Heart left ventricle (tissue), 16 donors: ENCODE measurements at regions not wholly inside any gene's neighbourhood (a gene's known extent, or its start where the extent isn't known, plus 50 kb on each side); places are given as distances from the start of the nearest gene placed in this dataset.

Experiments
- ATAC-seq, 4 donors: fragments of 200-7000 bp; cut with Tn5 transposase; one replicate each; pipeline ENCODE4 v1.9.1; 2020 to 2022; ENCODE audit warnings: moderate library complexity in 4 of 4, mild to moderate bottlenecking in 3 of 4, moderate number of reproducible peaks in 1 of 4
- DNase-seq, 5 donors: peaks; one replicate each; pipeline ENCODE4 v3.0.0-alpha.2; 2020
- H3K27ac ChIP-seq, 12 donors: fragments of 200-600 bp; sonication (generic) in 4 of 12; one replicate each; pipeline versions ENCODE4 v1.5.0 to v1.8.0; 2016 to 2022; ENCODE audit warnings: mild to moderate bottlenecking in 2 of 12
- H3K27me3 ChIP-seq, 9 donors: fragments of 200-600 bp; sonication (generic) in 2 of 9; one replicate each; pipeline versions ENCODE4 v1.5.1 to v1.8.0; 2016 to 2022; ENCODE audit warnings: mild to moderate bottlenecking in 3 of 9
- H3K36me3 ChIP-seq, 9 donors: fragments of 200-600 bp; sonication (generic) in 2 of 9; one replicate each; pipeline versions ENCODE4 v1.5.0 to v1.8.0; 2018 to 2022; ENCODE audit warnings: mild to moderate bottlenecking in 2 of 9
- H3K4me1 ChIP-seq, 12 donors: fragments of 200-600 bp; sonication (generic) in 4 of 12; one replicate each; pipeline versions ENCODE4 v1.5.0 to v1.8.0; 2016 to 2022; ENCODE audit warnings: mild to moderate bottlenecking in 3 of 12
- H3K4me3 ChIP-seq, 12 donors: fragments of 200-600 bp; sonication (generic) in 4 of 12; one replicate each; pipeline versions ENCODE4 v1.5.0 to v1.8.0; 2017 to 2022; ENCODE audit warnings: mild to moderate bottlenecking in 9 of 12, moderate library complexity in 4 of 12
- H3K9me3 ChIP-seq, 12 donors: fragments of 200-600 bp; sonication (generic) in 4 of 12; one replicate each; pipeline versions ENCODE4 v1.5.0 to v1.8.0; 2016 to 2022; ENCODE audit warnings: mild to moderate bottlenecking in 1 of 12
- POLR2A ChIP-seq, 2 donors: fragments of 450-650 bp; IDR thresholded peaks; one replicate each; pipeline ENCODE4 v1.6.1; 2017; ENCODE audit warnings: antibody characterized with exemption in 2 of 2, mild to moderate bottlenecking in 2 of 2, moderate library complexity in 2 of 2
- WGBS, 4 donors: extraction: QIAGEN DNeasy Blood & Tissue Kit in 2 of 4; methylation state at CpG; one replicate each; pipeline versions ENCODE4 v1.1.5 to v1.1.7; 2013 to 2018; 5-methylcytosine and 5-hydroxymethylcytosine counted together
- intact Hi-C, 10 donors: fragments of 100-400 bp; cut with DNase I; formaldehyde crosslinking; loops; one replicate each; pipeline versions ENCODE4 v1.11.1 to v1.14.2; 2022
- TF ChIP-seq, protein P1 (sequence below), 12 donors: fragments of 200-600 bp; sonication (generic) in 4 of 12; IDR thresholded peaks; one replicate each; pipeline versions ENCODE4 v1.5.0 to v1.8.0; 2018 to 2022; ENCODE audit warnings: antibody characterized with exemption in 12 of 12, mild to moderate bottlenecking in 5 of 12
- donor health status: ischemic (EF 13 %, LVEDD 7.1; RV severe dilation, severe dysfunction).
- donor health status: healthy with polysubstance abuse.
- donor health status: DM: no; HTN: yes; CAD: no.
- donor health status: DM: no; HTN: no; CAD: no.
- donor health status: ischemic (EF 25% LVEDD 6.9; RV normal size, moderate dysfunction).
- donor health status: ischemic (EF 25% LVEDD 5.7; RV mildly dilated, moderate dysfunction).
- donor health status: healthy.
- donor health status: DM: yes; HTN: yes; CAD: no.
- donor health status: ischemic (EF 35%, LVEDD 5.7; RV mildly dilated, moderate dysfunction).
- donor health status: nonischemic (EF 11% LVEDD 7.7; RV severe dilation, severe dysfunction).
- donor health status: DM: yes; HTN: yes; CAD: no.
- donor health status: PGD.
- donor health status: ischemic (EF 29% LVEDD 5.4; RV normal size, mild dysfunction).
- donor health status: nonischemic (EF 23%, LVEDD 6.1; RV moderate dilation, normal function).

DNA sequence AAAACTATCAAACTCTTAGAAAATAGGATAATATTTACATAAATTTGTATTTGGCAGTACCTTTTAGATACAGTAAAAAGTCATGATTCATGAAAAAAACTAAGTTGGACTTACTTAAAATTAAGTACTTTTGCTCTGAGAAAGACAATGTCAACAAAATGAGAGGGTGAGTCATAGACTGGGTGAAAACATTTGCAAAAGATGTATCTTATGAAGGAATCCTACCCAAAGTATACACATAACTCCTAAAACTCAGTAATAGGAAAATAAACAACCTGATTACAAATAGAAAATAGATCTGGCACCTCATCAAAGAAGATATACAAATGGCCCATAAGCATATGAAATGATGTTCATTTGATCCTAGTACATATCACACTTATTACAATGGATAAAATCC, 1154.6 kb downstream of the JRKL start:
- no peaks in the 10 kb centered on the region for H3K36me3 ChIP-seq
- no peaks in the 10 kb centered on the region for H3K27me3 ChIP-seq
- intact Hi-C loops = no loop called here
- no peak for TF ChIP-seq POLR2A (IDR thresholded peaks at IDR 0.05)
- TF ChIP-seq, protein P1, sequence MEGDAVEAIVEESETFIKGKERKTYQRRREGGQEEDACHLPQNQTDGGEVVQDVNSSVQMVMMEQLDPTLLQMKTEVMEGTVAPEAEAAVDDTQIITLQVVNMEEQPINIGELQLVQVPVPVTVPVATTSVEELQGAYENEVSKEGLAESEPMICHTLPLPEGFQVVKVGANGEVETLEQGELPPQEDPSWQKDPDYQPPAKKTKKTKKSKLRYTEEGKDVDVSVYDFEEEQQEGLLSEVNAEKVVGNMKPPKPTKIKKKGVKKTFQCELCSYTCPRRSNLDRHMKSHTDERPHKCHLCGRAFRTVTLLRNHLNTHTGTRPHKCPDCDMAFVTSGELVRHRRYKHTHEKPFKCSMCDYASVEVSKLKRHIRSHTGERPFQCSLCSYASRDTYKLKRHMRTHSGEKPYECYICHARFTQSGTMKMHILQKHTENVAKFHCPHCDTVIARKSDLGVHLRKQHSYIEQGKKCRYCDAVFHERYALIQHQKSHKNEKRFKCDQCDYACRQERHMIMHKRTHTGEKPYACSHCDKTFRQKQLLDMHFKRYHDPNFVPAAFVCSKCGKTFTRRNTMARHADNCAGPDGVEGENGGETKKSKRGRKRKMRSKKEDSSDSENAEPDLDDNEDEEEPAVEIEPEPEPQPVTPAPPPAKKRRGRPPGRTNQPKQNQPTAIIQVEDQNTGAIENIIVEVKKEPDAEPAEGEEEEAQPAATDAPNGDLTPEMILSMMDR (IDR thresholded peaks at IDR 0.05) = no peak
- H3K27ac ChIP-seq = no peak overlapping the region
- ATAC-seq (no peak), DNase-seq (no peak)
- no peak overlapping the region for H3K4me3 ChIP-seq
- H3K9me3 ChIP-seq = peaks cover 0 to 14% (median under 1%) of the 10 kb centered on the region in 12 donors
- no peaks in the 10 kb centered on the region for H3K4me1 ChIP-seq

DNA sequence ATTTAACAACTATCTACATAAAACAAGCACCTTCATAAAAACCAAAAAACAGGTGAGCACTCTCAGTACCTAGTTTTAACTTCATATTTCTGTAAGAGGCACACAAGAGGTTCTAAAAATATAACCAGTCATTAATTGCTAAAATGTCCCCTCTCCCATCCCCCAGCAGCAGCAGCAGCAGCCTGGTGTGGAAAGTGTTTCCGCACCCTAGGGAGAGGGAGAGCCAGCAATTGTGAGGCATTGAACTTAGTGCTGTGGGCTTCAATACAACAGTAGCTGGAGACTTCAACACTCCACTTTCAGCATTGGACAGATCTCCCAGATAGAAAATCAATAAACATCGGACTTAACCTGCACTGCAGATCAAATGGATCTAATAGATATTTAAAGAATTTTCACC, 1158.5 kb downstream of the JRKL start:
- WGBS, 4 donors = 72 to 75% (median 75%) methylated on average over 2 of the region's 2 CpGs
- ATAC-seq = no peak
- Histone ChIP-seq H3K36me3 (no peaks in the 10 kb centered on the region), H3K27ac (no peak overlapping the region), H3K4me3 (no peak overlapping the region), H3K27me3 (no peaks in the 10 kb centered on the region), H3K9me3 (no peaks in the 10 kb centered on the region), H3K4me1 (no peaks in the 10 kb centered on the region)
- DNase-seq = no peak
- TF ChIP-seq, protein P1 (IDR thresholded peaks at IDR 0.05) = no peak
- no peak for TF ChIP-seq POLR2A (IDR thresholded peaks at IDR 0.05)
- intact Hi-C loops = no loop called here

DNA sequence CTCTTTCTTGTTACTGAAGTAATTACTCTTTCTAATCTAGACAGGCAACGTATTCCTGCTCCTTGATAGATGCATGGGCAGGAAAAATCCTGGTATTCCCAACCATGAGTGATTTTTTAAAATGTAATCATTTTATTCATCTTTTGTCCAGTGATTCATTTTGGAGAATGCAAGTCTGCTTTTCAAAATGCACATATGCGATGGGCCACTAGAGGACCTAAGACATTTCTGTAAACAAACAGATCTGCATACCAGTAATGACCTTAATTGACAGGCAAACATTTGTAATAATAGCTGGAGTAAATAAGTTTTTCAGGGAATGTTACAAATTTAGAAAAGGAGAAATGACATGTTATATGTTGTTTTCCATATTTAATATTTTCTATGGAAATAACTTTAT, 1167.6 kb downstream of the JRKL start:
- Histone ChIP-seq H3K27ac (no peak overlapping the region), H3K27me3 (no peaks in the 10 kb centered on the region), H3K4me3 (no peak overlapping the region), H3K36me3 (no peaks in the 10 kb centered on the region), H3K9me3 (no peaks in the 10 kb centered on the region), H3K4me1 (no peaks in the 10 kb centered on the region)
- DNase-seq (no peak), ATAC-seq (no peak)
- intact Hi-C loops = no loop called here
- WGBS, 4 donors = 71 to 86% (median 78%) methylated on average over 2 of the region's 2 CpGs
- no peak for TF ChIP-seq POLR2A (IDR thresholded peaks at IDR 0.05)
- TF ChIP-seq, protein P1 (IDR thresholded peaks at IDR 0.05) = peak in 4 of 12 donors; percentile 7 to 30 (median 24)

DNA sequence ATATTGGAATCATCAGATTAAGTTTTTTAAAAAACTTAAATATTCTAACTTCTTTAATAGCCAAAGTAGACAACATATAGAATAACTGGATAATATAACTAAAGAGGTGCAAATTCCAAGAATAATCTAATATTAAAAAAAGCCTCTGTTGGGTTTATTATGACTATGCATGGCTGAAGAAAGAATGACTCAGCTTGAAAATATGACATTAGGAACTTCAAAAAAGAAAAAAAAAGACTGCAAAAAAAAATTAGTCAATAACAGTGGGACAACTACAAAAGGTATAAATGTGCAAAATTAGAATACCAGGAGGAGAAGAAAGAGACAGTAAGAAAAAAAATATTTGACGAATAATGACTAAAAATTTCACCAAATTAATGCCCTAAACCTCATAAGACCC, 1178.0 kb downstream of the JRKL start:
- no peak for TF ChIP-seq POLR2A (IDR thresholded peaks at IDR 0.05)
- TF ChIP-seq, protein P1 (IDR thresholded peaks at IDR 0.05) = no peak
- Histone ChIP-seq H3K36me3 (no peaks in the 10 kb centered on the region), H3K27me3 (no peaks in the 10 kb centered on the region), H3K4me1 (no peaks in the 10 kb centered on the region), H3K9me3 (peaks cover 0 to 4% (median 0%) of the 10 kb centered on the region in 12 donors), H3K27ac (no peak overlapping the region), H3K4me3 (no peak overlapping the region)
- ATAC-seq (no peak), DNase-seq (no peak)
- intact Hi-C loops = no loop called here
- WGBS, 4 donors = 93 to 98% (median 96%) methylated on average over 1 of the region's 1 CpG
